ENCODE measurements at regions not wholly inside any gene's neighbourhood (a gene's known extent, or its start where the extent isn't known, plus 50 kb on each side); places are given as distances from the start of the nearest gene placed in this dataset.

DNA sequence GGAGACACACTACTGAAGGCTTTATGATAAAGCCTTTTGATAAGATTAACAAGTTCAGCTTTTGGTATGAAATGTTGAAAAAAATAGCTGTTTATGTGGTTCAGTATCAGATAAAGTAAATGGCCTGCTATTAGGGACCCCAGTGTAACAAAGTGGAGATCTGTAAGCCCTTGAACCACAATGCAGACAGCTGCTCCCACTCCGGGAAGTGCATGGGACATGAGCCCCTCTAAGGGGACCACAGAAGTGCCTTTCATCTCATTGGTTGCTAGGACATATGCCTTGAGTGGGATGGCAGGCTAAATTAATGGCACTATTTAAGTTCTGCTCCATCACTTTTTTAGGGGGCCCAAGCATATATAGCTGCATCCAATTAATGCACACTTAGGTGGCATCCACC lies 167.6 kb upstream of the SOX11 start:
- ChIA-PET CTCF (no interaction called here), POLR2A (no interaction called here)
- TF ChIP-seq, protein P1, sequence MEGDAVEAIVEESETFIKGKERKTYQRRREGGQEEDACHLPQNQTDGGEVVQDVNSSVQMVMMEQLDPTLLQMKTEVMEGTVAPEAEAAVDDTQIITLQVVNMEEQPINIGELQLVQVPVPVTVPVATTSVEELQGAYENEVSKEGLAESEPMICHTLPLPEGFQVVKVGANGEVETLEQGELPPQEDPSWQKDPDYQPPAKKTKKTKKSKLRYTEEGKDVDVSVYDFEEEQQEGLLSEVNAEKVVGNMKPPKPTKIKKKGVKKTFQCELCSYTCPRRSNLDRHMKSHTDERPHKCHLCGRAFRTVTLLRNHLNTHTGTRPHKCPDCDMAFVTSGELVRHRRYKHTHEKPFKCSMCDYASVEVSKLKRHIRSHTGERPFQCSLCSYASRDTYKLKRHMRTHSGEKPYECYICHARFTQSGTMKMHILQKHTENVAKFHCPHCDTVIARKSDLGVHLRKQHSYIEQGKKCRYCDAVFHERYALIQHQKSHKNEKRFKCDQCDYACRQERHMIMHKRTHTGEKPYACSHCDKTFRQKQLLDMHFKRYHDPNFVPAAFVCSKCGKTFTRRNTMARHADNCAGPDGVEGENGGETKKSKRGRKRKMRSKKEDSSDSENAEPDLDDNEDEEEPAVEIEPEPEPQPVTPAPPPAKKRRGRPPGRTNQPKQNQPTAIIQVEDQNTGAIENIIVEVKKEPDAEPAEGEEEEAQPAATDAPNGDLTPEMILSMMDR (IDR thresholded peaks at IDR 0.05; ENCODE audit: insufficient read depth, low read depth, low read length), result no peak
- DNase-seq (ENCODE audit: low read depth), result no peak
- no peaks in the 10 kb centered on the region for H3K36me3 ChIP-seq (ENCODE audit: control insufficient read depth, insufficient read depth, low read length)
- no peak overlapping the region for H3K4me3 ChIP-seq (ENCODE audit: low read depth, low read length)
- H3K27me3 ChIP-seq (ENCODE audit: control insufficient read depth, insufficient read depth, low read length), result no peaks in the 10 kb centered on the region

DNA sequence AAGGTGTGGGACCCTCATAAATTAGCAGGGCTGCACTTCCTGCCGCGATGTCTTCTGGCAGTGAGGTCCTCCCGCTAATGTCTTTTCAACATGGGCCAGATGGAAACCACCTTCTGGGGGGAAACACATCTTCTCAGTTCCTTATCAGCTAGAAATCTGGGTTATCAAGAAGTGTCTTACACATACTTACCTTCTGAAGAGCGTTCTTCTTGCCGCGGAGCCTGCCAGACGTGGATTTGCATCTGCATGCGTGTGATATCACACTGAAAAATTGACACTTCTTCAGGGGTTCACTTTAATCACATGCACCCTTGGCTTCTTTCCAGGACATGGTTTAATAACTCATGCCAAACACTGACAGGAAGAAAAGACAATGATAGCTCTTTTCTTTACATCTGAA lies 163.5 kb upstream of the SOX11 start:
- TF ChIP-seq, protein P1 (IDR thresholded peaks at IDR 0.05; ENCODE audit: insufficient read depth, low read depth, low read length), result no peak
- CTCF ChIA-PET, result no interaction called here
- POLR2A ChIA-PET, result no interaction called here
- Histone ChIP-seq H3K36me3 (ENCODE audit: control insufficient read depth, insufficient read depth, low read length) (no peaks in the 10 kb centered on the region), H3K4me3 (ENCODE audit: low read depth, low read length) (no peak overlapping the region), H3K27me3 (ENCODE audit: control insufficient read depth, insufficient read depth, low read length) (no peaks in the 10 kb centered on the region)
- no peak for DNase-seq (ENCODE audit: low read depth)

DNA sequence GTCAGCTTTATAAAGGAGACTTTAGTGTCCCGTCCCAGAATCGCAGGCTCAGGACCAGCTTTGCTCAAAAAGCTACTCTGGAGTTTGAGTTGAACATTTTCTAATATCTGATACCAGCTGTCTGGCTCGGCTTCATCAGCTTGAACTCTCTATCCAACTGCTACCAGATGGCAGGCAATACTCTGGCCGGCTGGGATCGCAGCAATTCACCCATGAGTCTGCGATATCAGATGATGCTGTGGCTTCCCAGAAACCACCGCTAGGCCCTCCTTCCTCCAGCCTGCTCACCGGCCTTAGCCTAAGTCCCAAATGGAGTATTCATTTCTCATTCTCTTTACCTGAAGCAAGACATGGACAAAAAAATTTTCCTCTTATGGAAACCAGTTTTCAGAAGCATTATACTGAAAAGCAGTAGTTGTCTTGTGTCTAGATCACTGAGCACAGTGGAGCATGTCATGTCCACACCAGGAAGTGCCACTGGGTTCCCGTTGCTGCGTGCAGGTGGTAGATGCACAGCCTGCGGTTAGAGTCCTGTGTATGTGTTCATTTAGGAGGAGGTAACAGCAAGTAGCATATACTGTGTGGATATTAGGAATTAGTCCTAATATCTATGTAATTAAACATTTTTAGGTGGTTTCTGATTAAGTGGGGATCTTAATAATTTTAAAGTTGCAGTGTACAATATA lies 162.0 kb upstream of the SOX11 start:
- no peaks in the 10 kb centered on the region for H3K36me3 ChIP-seq (ENCODE audit: control insufficient read depth, insufficient read depth, low read length)
- DNase-seq (ENCODE audit: low read depth), result no peak
- H3K4me3 ChIP-seq (ENCODE audit: low read depth, low read length), result no peak overlapping the region
- ChIA-PET POLR2A (no interaction called here), CTCF (no interaction called here)
- TF ChIP-seq, protein P1 (IDR thresholded peaks at IDR 0.05; ENCODE audit: insufficient read depth, low read depth, low read length), result no peak
- no peaks in the 10 kb centered on the region for H3K27me3 ChIP-seq (ENCODE audit: control insufficient read depth, insufficient read depth, low read length)

DNA sequence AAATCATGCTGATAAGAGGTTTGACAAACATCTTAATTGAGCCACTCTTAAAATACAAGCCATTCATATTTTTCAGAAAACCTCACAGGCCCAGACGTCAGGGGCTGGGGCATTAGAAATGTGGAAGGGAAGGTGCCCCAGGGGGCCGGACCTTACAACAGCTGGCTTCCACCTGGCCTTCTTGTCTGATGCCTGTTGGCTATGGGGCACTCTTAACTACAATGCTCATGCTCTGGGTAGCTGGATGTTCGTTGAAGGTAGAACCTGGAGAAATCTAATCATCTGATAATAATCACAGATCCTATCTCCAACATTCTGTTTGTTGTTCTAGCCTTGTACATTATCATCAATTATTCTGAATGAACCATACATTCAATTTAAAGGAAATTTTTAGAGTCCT lies 156.9 kb upstream of the SOX11 start:
- POLR2A ChIA-PET, result no interaction called here
- no peak for DNase-seq (ENCODE audit: low read depth)
- Histone ChIP-seq H3K36me3 (ENCODE audit: control insufficient read depth, insufficient read depth, low read length) (no peaks in the 10 kb centered on the region), H3K27me3 (ENCODE audit: control insufficient read depth, insufficient read depth, low read length) (no peaks in the 10 kb centered on the region), H3K4me3 (ENCODE audit: low read depth, low read length) (no peak overlapping the region)
- CTCF ChIA-PET, result no interaction called here
- TF ChIP-seq, protein P1 (IDR thresholded peaks at IDR 0.05; ENCODE audit: insufficient read depth, low read depth, low read length), result no peak

DNA sequence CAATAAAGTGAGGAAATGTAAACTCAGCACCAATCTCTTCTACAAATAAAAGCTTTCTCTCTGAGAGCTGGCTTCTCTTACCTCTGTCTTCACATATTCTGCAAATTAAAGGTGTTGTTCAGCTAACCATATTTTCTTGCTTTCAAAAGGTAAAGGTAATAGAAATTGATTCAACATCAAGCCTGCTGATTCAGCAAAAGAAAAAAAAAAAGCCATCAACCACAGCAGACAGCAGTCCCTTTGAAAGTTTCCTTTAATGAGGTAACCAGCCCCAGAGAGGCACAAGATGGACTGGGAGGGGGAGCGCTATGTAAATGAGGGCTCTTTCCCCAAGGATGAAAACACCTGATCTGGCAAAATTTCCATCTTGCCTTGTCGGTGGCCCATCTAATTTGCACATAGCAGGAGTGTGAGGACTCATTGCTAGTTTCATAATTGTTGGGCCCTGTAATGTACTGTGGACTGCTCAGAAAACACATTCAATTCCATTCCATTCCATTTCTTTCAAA lies 154.9 kb upstream of the SOX11 start:
- TF ChIP-seq, protein P1 (IDR thresholded peaks at IDR 0.05; ENCODE audit: insufficient read depth, low read depth, low read length), result no peak
- no peak overlapping the region for H3K4me3 ChIP-seq (ENCODE audit: low read depth, low read length)
- no peak for DNase-seq (ENCODE audit: low read depth)
- no peaks in the 10 kb centered on the region for H3K27me3 ChIP-seq (ENCODE audit: control insufficient read depth, insufficient read depth, low read length)
- H3K36me3 ChIP-seq (ENCODE audit: control insufficient read depth, insufficient read depth, low read length), result no peaks in the 10 kb centered on the region
- POLR2A ChIA-PET, result no interaction called here
- CTCF ChIA-PET, result no interaction called here

Data from BJ (cell line).